ENCODE measurements at regions not wholly inside any gene's neighbourhood (a gene's known extent, or its start where the extent isn't known, plus 50 kb on each side); places are given as distances from the start of the nearest gene placed in this dataset.

DNA sequence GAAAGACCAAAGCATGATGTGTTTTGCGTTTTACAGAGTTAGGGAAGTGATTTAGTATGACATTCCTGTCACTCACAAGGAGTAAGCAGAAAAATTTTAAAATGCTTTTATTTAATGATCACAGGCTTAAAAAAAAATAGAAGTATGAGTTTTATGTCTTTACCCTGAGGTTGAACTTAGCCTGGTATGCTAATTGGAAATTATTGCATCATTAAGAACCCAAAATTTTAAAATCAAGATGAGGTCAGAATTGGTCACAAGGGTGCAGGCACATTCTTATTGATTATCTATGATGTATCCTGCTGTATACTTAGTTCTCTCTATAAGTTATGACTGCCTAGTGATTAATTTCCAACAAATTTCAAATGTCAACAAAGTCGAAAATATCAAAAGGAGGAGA lies 585.6 kb upstream of the ALCAM start:
- TF ChIP-seq POLR2A (IDR thresholded peaks at IDR 0.05; ENCODE audit: low read length) (no peak), GATA1 (IDR thresholded peaks at IDR 0.05; ENCODE audit: low read depth, low read length) (no peak)
